Erythroblast (primary cell): ENCODE measurements at regions not wholly inside any gene's neighbourhood (a gene's known extent, or its start where the extent isn't known, plus 50 kb on each side); places are given as distances from the start of the nearest gene placed in this dataset.
A peak's percentile ranks its signal among the peaks of the same experiment; 100 is the strongest.
"Not testable (repeated sequence)": the region's sequence is repeated elsewhere in the genome, so short reads cannot be mapped to it uniquely, and the experiment has no call there.

Source experiments
- DNase-seq, 2 experiments: peaks; one replicate each; lab custom pipeline; 2025; lab: John Stamatoyannopoulos, UW
- GATA1 ChIP-seq: IDR thresholded peaks from 2 replicates; pipeline ENCODE4 v1.6.1; 2011; ENCODE audit warnings: low read depth, mild to moderate bottlenecking, control low read depth, low read length, moderate library complexity
- POLR2A ChIP-seq: IDR thresholded peaks from 2 replicates; pipeline ENCODE4 v1.6.1; 2011; ENCODE audit warnings: mild to moderate bottlenecking, low read length

DNA sequence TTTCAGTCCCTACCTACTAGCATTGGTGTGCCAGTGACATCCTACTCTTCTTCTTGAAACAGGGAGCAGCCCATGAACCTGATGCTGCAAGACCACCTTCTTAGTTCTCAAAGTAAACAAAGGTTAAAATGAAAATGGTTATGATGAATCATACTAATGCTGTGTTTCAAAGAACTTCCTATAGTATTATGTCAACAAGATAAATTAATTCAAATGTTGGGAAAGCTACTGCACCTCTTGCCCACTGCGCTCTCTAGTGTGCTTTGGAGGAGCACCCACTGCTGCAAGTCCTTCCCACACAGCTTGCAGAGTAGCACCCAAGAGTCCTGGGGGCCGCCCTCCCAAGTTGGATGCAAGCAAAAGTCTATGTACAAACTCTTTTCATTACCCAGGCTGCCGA lies 81.1 kb downstream of the CD200R1L start:
- no peak for DNase-seq
- TF ChIP-seq GATA1 (no peak), POLR2A (no peak)

DNA sequence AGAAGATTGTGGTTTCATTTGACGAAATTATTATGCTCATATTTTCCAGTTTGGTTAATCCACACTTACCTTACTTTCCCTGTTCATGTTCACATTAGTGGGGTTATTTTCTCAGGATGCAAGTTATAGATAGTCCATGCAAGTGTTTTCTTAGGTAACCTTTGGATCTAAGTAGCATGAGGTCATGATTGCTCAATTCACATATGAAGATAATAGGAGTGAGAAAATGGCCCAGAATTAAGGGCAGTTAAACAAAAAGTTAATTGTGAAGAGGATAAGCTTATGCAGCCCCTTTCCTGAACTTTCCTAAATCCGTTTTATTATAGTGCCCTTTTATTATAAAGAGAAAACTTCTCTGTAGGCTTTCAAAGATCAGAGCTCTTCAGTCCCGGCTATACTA lies 83.4 kb downstream of the CD200R1L start:
- DNase-seq = no peak
- TF ChIP-seq GATA1 = no peak
- no peak for TF ChIP-seq POLR2A

DNA sequence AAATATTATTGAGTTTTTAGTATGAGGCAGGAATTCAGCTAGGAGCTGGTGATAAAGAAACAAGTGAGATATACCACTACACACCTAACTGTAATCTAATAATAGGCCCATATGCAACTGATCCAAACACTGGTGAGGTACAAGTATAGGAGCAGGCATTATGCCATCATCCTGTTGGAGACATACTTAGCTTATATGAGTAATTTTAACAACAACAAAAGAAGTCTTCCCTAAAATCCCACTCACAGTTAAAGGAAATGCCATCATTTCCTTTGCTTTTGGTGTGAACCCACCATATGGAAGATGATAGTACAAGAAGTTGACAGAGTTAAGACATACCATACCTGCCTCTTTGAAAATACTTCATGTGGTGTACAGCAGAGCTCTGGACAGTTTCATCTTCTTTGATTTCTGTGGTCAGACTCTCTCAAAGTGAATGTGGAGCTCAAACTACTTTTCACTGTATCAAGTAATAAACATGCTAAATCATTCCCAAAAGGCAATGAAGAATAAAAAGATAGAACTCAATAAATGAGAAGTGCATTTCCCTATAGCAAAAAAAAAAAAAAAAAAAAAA lies 85.5 kb downstream of the CD200R1L start:
- no peak for DNase-seq
- TF ChIP-seq POLR2A = no peak
- TF ChIP-seq GATA1 = no peak

DNA sequence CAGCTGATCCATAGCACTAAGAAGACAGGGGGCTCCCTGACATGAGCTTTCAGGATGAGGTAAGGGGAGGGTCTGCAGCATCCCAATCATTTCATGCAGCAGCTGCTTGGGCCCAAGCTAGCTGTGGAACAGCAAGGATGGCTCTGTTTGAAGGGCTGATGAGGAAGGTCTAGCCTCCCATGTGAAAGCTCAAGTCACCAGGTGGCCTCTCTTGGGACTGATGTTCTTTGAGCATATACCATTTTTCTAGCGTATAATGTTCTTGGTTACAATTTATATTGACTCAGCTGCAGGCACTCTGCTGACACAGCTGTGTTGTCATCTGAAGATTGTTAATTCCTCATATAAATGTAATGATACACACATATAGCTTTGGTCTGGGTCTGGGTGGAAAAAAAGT lies 87.0 kb downstream of the CD200R1L start:
- DNase-seq = no peak
- TF ChIP-seq GATA1 (no peak), POLR2A (no peak)

DNA sequence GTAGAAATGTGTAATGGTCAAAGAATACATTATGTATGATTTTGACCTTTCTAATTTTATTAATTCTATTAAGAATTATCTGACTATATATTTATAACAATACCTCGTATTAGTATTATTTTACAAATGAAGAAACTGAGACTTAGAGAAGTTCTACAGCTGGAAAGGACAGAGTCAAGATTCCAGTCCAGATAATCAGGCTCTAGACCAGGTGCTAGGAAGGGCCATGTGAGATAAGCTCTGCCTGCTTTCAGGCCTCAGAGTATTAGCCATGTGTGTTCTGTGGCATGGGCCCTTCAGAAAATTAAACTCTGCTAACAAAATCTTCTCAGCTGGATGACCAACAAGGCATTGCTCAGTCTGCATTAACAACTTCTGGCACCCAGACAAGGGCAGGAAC lies 87.5 kb downstream of the CD200R1L start:
- no peak for TF ChIP-seq POLR2A
- TF ChIP-seq GATA1 = no peak
- peak in 1 of 2 experiments; percentile 50 for DNase-seq

DNA sequence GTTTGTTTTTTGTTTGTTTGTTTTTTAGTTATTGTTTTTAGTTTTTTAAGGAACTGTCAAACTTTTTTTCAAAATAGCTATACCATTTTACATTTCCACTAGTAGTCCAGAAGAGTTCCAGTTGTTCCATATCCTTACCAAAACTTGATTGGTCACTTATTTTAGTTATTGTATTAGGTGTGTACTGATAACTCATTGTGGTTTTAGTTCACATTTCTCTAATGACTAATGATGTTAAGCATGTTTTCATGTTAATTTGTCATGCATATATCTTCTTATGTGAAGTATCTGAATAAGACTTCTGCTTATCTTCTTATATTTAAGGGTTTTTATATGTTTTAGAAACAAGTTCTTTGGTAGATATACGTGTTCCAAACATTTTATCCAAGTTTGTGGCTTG lies 89.5 kb downstream of the CD200R1L start:
- no peak for TF ChIP-seq GATA1
- no peak for TF ChIP-seq POLR2A
- DNase-seq = no peak

DNA sequence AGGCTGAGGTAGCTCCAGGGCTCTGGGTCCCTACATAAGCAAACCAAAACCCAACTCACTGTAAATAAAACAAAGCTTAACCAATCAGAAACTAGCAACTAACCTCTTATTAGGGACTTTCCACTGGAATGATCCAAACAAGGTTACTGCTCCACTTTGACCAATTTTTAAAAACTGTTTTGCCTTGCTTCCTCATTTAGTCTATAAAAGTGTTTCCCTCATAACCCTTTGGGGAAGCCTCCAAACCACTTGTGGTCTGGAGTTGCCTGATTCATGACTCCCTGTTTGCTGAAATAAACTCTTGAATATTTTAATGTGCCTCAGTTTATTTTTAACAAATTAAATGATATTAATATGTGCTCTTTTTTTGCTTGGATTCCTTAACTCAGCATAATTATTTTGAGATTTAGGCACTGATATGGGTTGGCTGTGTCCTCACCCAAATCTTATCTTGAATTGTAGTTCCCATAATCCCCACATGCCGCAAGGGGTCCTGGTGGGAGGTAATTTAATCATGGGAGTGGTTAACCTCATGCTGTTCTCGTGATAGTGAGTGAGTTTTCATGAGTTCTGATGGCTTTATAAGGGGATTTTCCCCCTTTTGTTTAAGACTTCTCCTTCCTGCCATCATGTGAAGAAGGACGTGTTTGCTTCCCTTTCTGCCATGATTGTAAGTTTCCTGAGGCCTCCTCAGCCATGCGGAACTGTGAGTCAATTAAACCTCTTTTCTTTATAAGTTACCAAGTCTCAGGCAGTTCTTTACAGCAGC lies 90.6 kb downstream of the CD200R1L start:
- DNase-seq = no peak
- TF ChIP-seq GATA1 = no peak
- TF ChIP-seq POLR2A = no peak

DNA sequence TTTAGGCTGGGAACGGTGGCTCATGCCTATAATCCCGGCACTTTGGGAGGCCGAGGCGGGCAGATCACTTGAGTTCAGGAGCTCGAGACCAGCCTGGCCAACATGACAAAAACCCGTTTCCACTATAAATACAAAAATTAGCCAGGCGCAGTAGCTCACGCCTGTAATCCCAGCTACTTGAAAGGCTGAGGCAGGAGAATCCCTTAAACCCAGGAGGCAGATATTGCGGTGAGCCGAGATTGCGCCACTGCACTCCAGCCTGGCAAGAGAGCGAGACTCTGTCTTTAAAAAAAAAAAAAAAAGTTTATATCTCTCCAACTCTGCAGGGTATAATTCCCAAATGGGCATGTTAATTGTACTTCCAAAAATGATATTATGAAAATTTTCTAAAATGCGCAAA lies 91.6 kb downstream of the CD200R1L start:
- not testable (repeated sequence) for DNase-seq

DNA sequence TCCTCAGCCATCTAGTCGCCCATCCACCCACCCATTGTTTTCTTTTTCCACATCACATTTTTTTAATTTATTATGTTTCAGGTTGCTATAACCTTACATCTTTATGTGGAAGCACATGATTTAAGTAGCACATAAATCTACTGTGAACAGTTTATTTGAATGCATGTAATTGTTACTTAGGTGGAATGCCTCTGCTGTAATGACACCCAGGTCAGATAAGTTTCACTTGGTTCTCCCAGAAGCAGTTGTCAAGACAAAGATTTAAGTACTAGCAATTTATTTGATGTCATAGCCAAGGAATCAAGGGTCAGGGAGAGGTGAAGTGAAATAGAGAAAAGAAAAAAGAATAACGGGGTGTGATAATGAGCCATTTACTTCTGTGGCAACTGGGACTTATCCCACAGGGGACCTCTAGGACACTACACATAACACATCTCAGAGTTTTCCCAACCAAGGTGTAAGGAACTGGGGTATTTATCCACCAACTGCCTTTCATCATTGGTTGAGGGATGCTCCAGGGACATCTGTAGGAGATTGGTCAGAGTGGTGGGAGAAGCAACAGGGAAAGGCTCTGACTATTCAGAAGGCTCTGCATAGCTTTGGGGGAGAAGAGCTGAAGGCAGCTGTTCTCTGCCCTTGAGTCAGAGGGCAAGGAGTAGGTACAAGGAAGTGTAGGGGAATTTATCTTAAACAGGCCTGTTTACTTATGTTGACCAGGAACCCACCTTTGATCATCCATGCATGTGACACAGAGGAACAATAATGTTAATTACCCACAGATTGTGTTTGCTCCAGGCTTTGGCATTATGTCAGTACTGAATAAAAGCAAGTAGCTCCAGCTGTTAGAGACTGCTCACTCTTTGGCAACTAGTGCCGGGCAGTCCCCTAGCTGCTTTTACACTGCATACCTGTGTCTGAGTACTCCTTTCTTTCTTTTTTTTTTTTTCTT lies 94.8 kb downstream of the CD200R1L start:
- no peak for DNase-seq
- no peak for TF ChIP-seq POLR2A
- no peak for TF ChIP-seq GATA1

DNA sequence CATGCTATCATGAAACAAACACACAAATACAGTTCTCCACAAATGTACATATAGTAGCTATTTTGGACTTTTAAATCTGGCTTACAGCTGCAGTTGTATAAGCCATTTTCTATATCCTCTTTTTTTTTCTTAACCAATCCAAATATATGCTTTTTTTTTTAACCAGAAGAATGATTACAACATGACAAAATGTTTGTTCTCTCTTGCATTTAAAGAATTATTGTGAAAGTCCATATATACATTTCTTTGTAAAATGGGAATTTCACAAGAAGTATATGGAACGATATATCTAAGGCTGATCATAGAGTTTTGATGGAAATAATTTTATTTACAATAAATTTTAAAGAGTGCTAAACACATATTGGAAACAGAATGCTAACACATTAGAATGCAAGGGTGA lies 95.6 kb downstream of the CD200R1L start:
- TF ChIP-seq POLR2A (no peak), GATA1 (no peak)
- DNase-seq = no peak

DNA sequence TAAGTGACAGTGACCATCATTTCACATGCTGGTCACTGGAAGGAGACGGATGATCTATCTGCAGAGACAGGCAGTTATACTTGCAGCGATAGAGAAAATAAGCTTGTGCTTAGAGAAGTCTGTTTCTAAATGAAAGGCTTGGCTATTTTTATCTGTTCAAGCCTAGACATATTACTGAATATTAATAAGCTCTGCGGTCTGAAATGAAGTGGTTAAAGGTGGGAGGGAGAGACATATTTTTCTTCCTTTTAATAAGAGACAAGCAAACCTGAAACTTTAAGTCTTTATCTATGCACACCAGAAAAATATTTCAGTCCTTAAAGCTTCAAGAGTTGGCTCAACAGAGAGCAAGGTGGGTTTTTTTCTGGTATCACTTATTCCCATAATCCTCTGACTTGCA lies 99.0 kb downstream of the CD200R1L start:
- TF ChIP-seq POLR2A (no peak), GATA1 (no peak)
- no peak for DNase-seq

DNA sequence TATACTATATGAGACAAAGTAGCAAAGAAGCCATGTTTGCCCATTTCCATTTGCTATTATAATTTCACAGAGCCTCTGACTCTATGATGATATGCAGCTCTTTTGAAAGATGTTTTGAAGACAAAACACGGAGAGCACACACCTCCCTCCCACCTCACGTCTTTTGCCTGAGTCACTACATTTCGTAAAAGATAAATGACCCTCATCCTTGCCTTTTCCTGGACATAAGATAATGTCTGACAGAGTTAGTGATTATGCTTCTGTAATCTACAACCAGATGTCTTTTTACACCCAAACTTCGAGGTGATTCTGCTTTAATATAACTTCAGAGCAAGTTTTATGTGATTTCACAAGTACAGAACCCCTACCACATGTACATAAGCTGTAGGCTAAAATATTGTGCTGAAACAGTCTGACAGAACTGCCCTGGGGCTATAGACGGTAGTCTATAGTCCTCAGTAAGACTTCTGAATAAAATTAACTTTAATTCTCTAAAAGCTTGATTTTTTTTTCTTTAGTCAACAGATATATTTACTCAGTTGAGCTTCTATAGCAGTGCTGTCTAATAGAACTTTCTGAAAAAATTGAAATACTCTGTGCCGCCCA lies 99.9 kb downstream of the CD200R1L start:
- DNase-seq = peak in 1 of 2 experiments; percentile 5
- TF ChIP-seq GATA1 (no peak), POLR2A (no peak)

DNA sequence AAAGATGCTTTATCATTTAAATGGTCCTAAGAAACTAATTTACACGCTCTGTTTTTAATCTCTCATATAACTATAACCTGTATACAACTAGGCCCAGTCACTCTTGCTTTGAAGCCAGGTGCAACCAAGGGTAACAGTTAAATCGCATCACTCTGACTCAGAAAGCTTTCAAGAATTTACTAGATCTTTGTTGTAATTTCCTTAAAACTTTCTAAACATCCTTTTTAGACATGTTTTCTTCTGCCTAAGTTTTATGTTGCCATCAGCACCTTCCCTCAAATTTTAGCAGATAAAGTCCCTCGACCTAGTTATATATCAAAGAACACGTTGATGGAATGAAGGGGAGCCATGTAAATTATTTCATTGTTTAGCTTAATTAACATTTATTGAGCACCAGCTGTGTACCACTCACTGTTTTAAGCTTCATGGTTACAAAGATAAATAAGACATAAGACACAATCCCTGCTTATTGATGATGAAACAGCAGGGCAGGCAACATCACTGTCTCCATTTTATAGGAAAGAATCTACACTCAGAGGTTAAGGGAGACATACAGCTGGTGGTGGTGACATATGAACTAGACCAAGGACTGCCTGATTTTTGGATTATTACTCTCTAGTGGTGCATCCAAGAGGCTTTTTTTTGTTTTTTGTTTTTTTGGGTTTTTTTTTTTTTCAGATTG lies 101.0 kb downstream of the CD200R1L start:
- TF ChIP-seq GATA1 (no peak), POLR2A (no peak)
- DNase-seq = no peak
